Breast epithelium (tissue), 3 donors: ENCODE measurements at regions not wholly inside any gene's neighbourhood (a gene's known extent, or its start where the extent isn't known, plus 50 kb on each side); places are given as distances from the start of the nearest gene placed in this dataset.

ENCODE experiments used
- POLR2AphosphoS5 ChIP-seq, 3 donors: sonication (generic); formaldehyde crosslinking; IDR thresholded peaks; one replicate each; pipeline ENCODE4 v1.6.1; 2017; ENCODE audit warnings: antibody characterized with exemption in 3 of 3
- TF ChIP-seq, protein P1 (sequence below), 3 donors: fragments of 450-650 bp; IDR thresholded peaks; one replicate each; pipeline ENCODE4 v1.5.1; 2016 to 2017; ENCODE audit warnings: antibody characterized with exemption in 3 of 3, mild to moderate bottlenecking in 3 of 3, moderate library complexity in 3 of 3

DNA sequence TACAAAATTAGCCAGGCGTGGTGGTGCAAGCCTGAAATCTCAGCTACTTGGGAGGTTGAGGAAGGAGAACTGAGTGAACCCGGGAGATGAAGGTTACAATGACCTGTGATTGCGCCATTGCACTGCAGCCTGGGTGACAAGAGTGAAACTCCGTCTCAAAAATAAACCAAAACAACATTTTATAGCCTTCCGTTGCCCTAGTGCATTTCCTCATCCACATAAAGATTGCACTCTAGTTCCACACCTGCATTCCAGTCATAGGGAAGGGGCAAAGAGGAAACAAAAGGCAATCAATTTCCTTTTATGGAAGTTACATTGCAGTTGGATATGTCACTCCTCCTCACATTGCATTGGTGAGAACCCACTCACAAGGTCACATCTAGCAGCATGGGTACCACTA lies 182.7 kb upstream of the ARG1 start:
- TF ChIP-seq, protein P1, sequence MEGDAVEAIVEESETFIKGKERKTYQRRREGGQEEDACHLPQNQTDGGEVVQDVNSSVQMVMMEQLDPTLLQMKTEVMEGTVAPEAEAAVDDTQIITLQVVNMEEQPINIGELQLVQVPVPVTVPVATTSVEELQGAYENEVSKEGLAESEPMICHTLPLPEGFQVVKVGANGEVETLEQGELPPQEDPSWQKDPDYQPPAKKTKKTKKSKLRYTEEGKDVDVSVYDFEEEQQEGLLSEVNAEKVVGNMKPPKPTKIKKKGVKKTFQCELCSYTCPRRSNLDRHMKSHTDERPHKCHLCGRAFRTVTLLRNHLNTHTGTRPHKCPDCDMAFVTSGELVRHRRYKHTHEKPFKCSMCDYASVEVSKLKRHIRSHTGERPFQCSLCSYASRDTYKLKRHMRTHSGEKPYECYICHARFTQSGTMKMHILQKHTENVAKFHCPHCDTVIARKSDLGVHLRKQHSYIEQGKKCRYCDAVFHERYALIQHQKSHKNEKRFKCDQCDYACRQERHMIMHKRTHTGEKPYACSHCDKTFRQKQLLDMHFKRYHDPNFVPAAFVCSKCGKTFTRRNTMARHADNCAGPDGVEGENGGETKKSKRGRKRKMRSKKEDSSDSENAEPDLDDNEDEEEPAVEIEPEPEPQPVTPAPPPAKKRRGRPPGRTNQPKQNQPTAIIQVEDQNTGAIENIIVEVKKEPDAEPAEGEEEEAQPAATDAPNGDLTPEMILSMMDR (IDR thresholded peaks at IDR 0.05) = no peak
- no peak for TF ChIP-seq POLR2AphosphoS5 (IDR thresholded peaks at IDR 0.05)
